Heart left ventricle (tissue), 13 donors: ENCODE measurements at regions not wholly inside any gene's neighbourhood (a gene's known extent, or its start where the extent isn't known, plus 50 kb on each side); places are given as distances from the start of the nearest gene placed in this dataset.

ENCODE experiments used
- POLR2A ChIP-seq, 2 donors: fragments of 450-650 bp; IDR thresholded peaks; one replicate each; pipeline ENCODE4 v1.6.1; 2017; ENCODE audit warnings: antibody characterized with exemption in 2 of 2, mild to moderate bottlenecking in 2 of 2, moderate library complexity in 2 of 2
- TF ChIP-seq, protein P1 (sequence below), 12 donors: fragments of 200-600 bp; sonication (generic) in 4 of 12; IDR thresholded peaks; one replicate each; pipeline versions ENCODE4 v1.5.0 to v1.8.0; 2018 to 2022; ENCODE audit warnings: antibody characterized with exemption in 12 of 12, mild to moderate bottlenecking in 5 of 12
- donor health status: ischemic (EF 13 %, LVEDD 7.1; RV severe dilation, severe dysfunction).
- donor health status: DM: no; HTN: yes; CAD: no.
- donor health status: DM: no; HTN: no; CAD: no.
- donor health status: ischemic (EF 25% LVEDD 6.9; RV normal size, moderate dysfunction).
- donor health status: ischemic (EF 25% LVEDD 5.7; RV mildly dilated, moderate dysfunction).
- donor health status: ischemic (EF 35%, LVEDD 5.7; RV mildly dilated, moderate dysfunction).
- donor health status: nonischemic (EF 11% LVEDD 7.7; RV severe dilation, severe dysfunction).
- donor health status: DM: yes; HTN: yes; CAD: no.
- donor health status: PGD.
- donor health status: ischemic (EF 29% LVEDD 5.4; RV normal size, mild dysfunction).
- donor health status: nonischemic (EF 23%, LVEDD 6.1; RV moderate dilation, normal function).

DNA sequence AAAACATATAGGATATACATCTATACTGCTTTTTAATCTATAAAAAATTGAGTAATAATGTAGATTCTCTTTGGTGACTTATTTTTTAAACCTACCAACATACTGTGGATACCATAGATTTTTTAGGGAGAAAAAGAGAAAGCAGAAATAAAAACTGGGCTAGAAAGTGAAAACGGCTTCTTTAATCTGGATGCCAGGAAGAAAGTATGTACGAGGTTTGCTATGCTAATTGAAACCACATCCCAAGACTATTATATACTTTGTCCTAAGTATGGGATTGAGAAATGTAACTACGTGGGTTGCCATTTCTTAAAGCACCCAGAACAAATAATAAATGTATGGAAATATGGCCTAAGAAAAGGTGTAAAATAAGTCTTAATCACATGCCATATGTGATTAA, 129.0 kb upstream of the NFE2L3 start:
- TF ChIP-seq, protein P1, sequence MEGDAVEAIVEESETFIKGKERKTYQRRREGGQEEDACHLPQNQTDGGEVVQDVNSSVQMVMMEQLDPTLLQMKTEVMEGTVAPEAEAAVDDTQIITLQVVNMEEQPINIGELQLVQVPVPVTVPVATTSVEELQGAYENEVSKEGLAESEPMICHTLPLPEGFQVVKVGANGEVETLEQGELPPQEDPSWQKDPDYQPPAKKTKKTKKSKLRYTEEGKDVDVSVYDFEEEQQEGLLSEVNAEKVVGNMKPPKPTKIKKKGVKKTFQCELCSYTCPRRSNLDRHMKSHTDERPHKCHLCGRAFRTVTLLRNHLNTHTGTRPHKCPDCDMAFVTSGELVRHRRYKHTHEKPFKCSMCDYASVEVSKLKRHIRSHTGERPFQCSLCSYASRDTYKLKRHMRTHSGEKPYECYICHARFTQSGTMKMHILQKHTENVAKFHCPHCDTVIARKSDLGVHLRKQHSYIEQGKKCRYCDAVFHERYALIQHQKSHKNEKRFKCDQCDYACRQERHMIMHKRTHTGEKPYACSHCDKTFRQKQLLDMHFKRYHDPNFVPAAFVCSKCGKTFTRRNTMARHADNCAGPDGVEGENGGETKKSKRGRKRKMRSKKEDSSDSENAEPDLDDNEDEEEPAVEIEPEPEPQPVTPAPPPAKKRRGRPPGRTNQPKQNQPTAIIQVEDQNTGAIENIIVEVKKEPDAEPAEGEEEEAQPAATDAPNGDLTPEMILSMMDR (IDR thresholded peaks at IDR 0.05), result no peak
- no peak for TF ChIP-seq POLR2A (IDR thresholded peaks at IDR 0.05)
